Activated CD8-positive, alpha-beta memory T cell treated with anti-CD3 and anti-CD28 coated beads, Interleukin-2, amount 10 ng/mL, durations not matched to agents 7 days and 5 days (primary cell): ENCODE measurements at regions not wholly inside any gene's neighbourhood (a gene's known extent, or its start where the extent isn't known, plus 50 kb on each side); places are given as distances from the start of the nearest gene placed in this dataset.

ENCODE experiments used
- ATAC-seq: fragments of 150-1000 bp; cut with Tn5 transposase; one replicate; pipeline ENCODE4 v1.10.0; 2021; ENCODE audit warnings: moderate library complexity
- CTCF ChIA-PET: fragments of 350-600 bp; sonication (Branson Sonifier 250); formaldehyde crosslinking; loops from one replicate; lab custom pipeline; 2021; ENCODE audit warnings: antibody characterized with exemption; lab: Charles Lee
- DNase-seq: peaks from one replicate; pipeline ENCODE4 v3.0.0-alpha.2; 2020
- H3K27ac Mint-ChIP-seq: one replicate; pipeline ENCODE4 v1.8.0; 2021; ENCODE audit warnings: mild to moderate bottlenecking, mixed read lengths
- H3K27me3 Mint-ChIP-seq: one replicate; pipeline ENCODE4 v1.8.0; 2021; ENCODE audit warnings: mixed read lengths
- H3K36me3 Mint-ChIP-seq: one replicate; pipeline ENCODE4 v1.8.0; 2021; ENCODE audit warnings: mild to moderate bottlenecking, mixed read lengths
- H3K4me1 Mint-ChIP-seq: one replicate; pipeline ENCODE4 v1.8.0; 2021; ENCODE audit warnings: mixed read lengths
- H3K4me3 Mint-ChIP-seq: one replicate; pipeline ENCODE4 v1.8.0; 2021; ENCODE audit warnings: mild to moderate bottlenecking, moderate library complexity, mixed read lengths
- H3K9me3 Mint-ChIP-seq: one replicate; pipeline ENCODE4 v1.8.0; 2022; ENCODE audit warnings: low read depth, mixed read lengths

GRCh38 chr9:515665-516064 lies 301.0 kb downstream of the DOCK8 start:
- no peak overlapping the region for H3K27ac Mint-ChIP-seq
- H3K4me3 Mint-ChIP-seq, result no peak overlapping the region
- ATAC-seq, result no peak
- CTCF ChIA-PET, result interaction anchor here (0.9 to 1.0 kb wide), 2 partner anchors 8 to 68 kb away, joined by 3 read pairs; no protein-coding TSS in a partner anchor
- peaks cover 8% of the 10 kb centered on the region for H3K27me3 Mint-ChIP-seq
- peaks cover 18% of the 10 kb centered on the region for H3K4me1 Mint-ChIP-seq
- DNase-seq, result no peak
- H3K36me3 Mint-ChIP-seq, result peaks cover 4% of the 10 kb centered on the region
- no peaks in the 10 kb centered on the region for H3K9me3 Mint-ChIP-seq

GRCh38 chr9:517993-518392 lies 303.3 kb downstream of the DOCK8 start:
- Mint-ChIP-seq H3K4me1 (peaks cover 18% of the 10 kb centered on the region), H3K27ac (no peak overlapping the region), H3K9me3 (no peaks in the 10 kb centered on the region), H3K4me3 (no peak overlapping the region), H3K36me3 (peaks cover 4% of the 10 kb centered on the region), H3K27me3 (no peaks in the 10 kb centered on the region)
- ATAC-seq (no peak), DNase-seq (no peak)
- CTCF ChIA-PET, result no interaction called here

- H3K36me3 Mint-ChIP-seq, result peaks cover 4% of the 10 kb centered on the region
- H3K27me3 Mint-ChIP-seq, result no peaks in the 10 kb centered on the region
- DNase-seq (no peak), ATAC-seq (no peak)
- no peaks in the 10 kb centered on the region for H3K9me3 Mint-ChIP-seq
- no peak overlapping the region for H3K4me3 Mint-ChIP-seq
- no peak overlapping the region for H3K27ac Mint-ChIP-seq
- peaks cover 18% of the 10 kb centered on the region for H3K4me1 Mint-ChIP-seq
- CTCF ChIA-PET, result no interaction called here
Measured at GRCh38 chr9:518540-518939, 303.9 kb downstream of the DOCK8 start.

- no peak overlapping the region for H3K4me3 Mint-ChIP-seq
- H3K4me1 Mint-ChIP-seq, result peaks cover 14% of the 10 kb centered on the region
- ATAC-seq (no peak), DNase-seq (no peak)
- H3K27ac Mint-ChIP-seq, result no peak overlapping the region
- CTCF ChIA-PET, result no interaction called here
- H3K9me3 Mint-ChIP-seq, result no peaks in the 10 kb centered on the region
- no peaks in the 10 kb centered on the region for H3K27me3 Mint-ChIP-seq
- H3K36me3 Mint-ChIP-seq, result no peaks in the 10 kb centered on the region
Measured at GRCh38 chr9:519579-519978, 304.9 kb downstream of the DOCK8 start.

- ATAC-seq (no peak), DNase-seq (no peak)
- H3K4me3 Mint-ChIP-seq, result no peak overlapping the region
- no peaks in the 10 kb centered on the region for H3K27me3 Mint-ChIP-seq
- CTCF ChIA-PET, result no interaction called here
- H3K36me3 Mint-ChIP-seq, result no peaks in the 10 kb centered on the region
- H3K4me1 Mint-ChIP-seq, result peaks cover 10% of the 10 kb centered on the region
- no peaks in the 10 kb centered on the region for H3K9me3 Mint-ChIP-seq
- H3K27ac Mint-ChIP-seq, result no peak overlapping the region
Measured at GRCh38 chr9:520302-520701, 305.6 kb downstream of the DOCK8 start.

GRCh38 chr9:522190-522589 lies 307.5 kb downstream of the DOCK8 start:
- H3K4me3 Mint-ChIP-seq, result no peak overlapping the region
- no peak for ATAC-seq
- no peak for DNase-seq
- H3K27me3 Mint-ChIP-seq, result no peaks in the 10 kb centered on the region
- H3K27ac Mint-ChIP-seq, result no peak overlapping the region
- H3K36me3 Mint-ChIP-seq, result no peaks in the 10 kb centered on the region
- no peaks in the 10 kb centered on the region for H3K9me3 Mint-ChIP-seq
- peaks cover 3% of the 10 kb centered on the region for H3K4me1 Mint-ChIP-seq
- CTCF ChIA-PET, result no interaction called here

GRCh38 chr9:522658-523057 lies 308.0 kb downstream of the DOCK8 start:
- H3K4me3 Mint-ChIP-seq, result no peak overlapping the region
- DNase-seq (no peak), ATAC-seq (no peak)
- H3K36me3 Mint-ChIP-seq, result no peaks in the 10 kb centered on the region
- H3K27ac Mint-ChIP-seq, result no peak overlapping the region
- CTCF ChIA-PET, result no interaction called here
- no peaks in the 10 kb centered on the region for H3K27me3 Mint-ChIP-seq
- peaks cover 3% of the 10 kb centered on the region for H3K4me1 Mint-ChIP-seq
- H3K9me3 Mint-ChIP-seq, result no peaks in the 10 kb centered on the region

GRCh38 chr9:523444-523843 lies 308.8 kb downstream of the DOCK8 start:
- Mint-ChIP-seq H3K4me3 (no peak overlapping the region), H3K27me3 (no peaks in the 10 kb centered on the region), H3K36me3 (no peaks in the 10 kb centered on the region), H3K4me1 (peaks cover 3% of the 10 kb centered on the region), H3K9me3 (no peaks in the 10 kb centered on the region), H3K27ac (no peak overlapping the region)
- CTCF ChIA-PET, result no interaction called here
- no peak for ATAC-seq
- DNase-seq, result no peak

- CTCF ChIA-PET, result no interaction called here
- no peaks in the 10 kb centered on the region for H3K36me3 Mint-ChIP-seq
Measured at GRCh38 chr9:524008-524407, 309.3 kb downstream of the DOCK8 start.

GRCh38 chr9:526904-527591 lies 312.4 kb downstream of the DOCK8 start:
- CTCF ChIA-PET, result interaction anchor here (1.3 kb wide), 1 partner anchor 10 kb away, joined by 4 read pairs; no protein-coding TSS in a partner anchor
- peaks cover 5% of the 10 kb centered on the region for H3K27me3 Mint-ChIP-seq
- ATAC-seq (no peak), DNase-seq (no peak)
- H3K36me3 Mint-ChIP-seq, result no peaks in the 10 kb centered on the region
- H3K27ac Mint-ChIP-seq, result no peak overlapping the region
- no peak overlapping the region for H3K4me3 Mint-ChIP-seq
- H3K9me3 Mint-ChIP-seq, result no peaks in the 10 kb centered on the region
- peaks cover 3% of the 10 kb centered on the region for H3K4me1 Mint-ChIP-seq

More at GRCh38 chr9:524008-524407, 309.3 kb downstream of the DOCK8 start:
- peaks cover 3% of the 10 kb centered on the region for H3K4me1 Mint-ChIP-seq
- no peak overlapping the region for H3K27ac Mint-ChIP-seq
- ATAC-seq (no peak), DNase-seq (no peak)
- H3K4me3 Mint-ChIP-seq, result no peak overlapping the region
- H3K9me3 Mint-ChIP-seq, result no peaks in the 10 kb centered on the region
- no peaks in the 10 kb centered on the region for H3K27me3 Mint-ChIP-seq

GRCh38 chr9:529731-530130 lies 311.8 kb upstream of the DMRT1 start:
- Mint-ChIP-seq H3K27me3 (peaks cover 5% of the 10 kb centered on the region), H3K4me3 (no peak overlapping the region), H3K27ac (no peak overlapping the region), H3K9me3 (no peaks in the 10 kb centered on the region), H3K4me1 (peaks cover 3% of the 10 kb centered on the region), H3K36me3 (no peaks in the 10 kb centered on the region)
- ATAC-seq (no peak), DNase-seq (no peak)
- CTCF ChIA-PET, result no interaction called here

GRCh38 chr9:530681-531080 lies 310.8 kb upstream of the DMRT1 start:
- no peaks in the 10 kb centered on the region for H3K9me3 Mint-ChIP-seq
- H3K27ac Mint-ChIP-seq, result no peak overlapping the region
- ATAC-seq, result no peak
- peaks cover 5% of the 10 kb centered on the region for H3K27me3 Mint-ChIP-seq
- peaks cover 3% of the 10 kb centered on the region for H3K4me1 Mint-ChIP-seq
- H3K4me3 Mint-ChIP-seq, result no peak overlapping the region
- CTCF ChIA-PET, result no interaction called here
- no peaks in the 10 kb centered on the region for H3K36me3 Mint-ChIP-seq
- DNase-seq, result no peak

GRCh38 chr9:532707-533106 lies 308.8 kb upstream of the DMRT1 start:
- ATAC-seq (no peak), DNase-seq (no peak)
- CTCF ChIA-PET, result no interaction called here
- H3K4me1 Mint-ChIP-seq, result peaks cover 12% of the 10 kb centered on the region
- H3K27ac Mint-ChIP-seq, result no peak overlapping the region
- H3K27me3 Mint-ChIP-seq, result peaks cover 5% of the 10 kb centered on the region
- no peak overlapping the region for H3K4me3 Mint-ChIP-seq
- H3K36me3 Mint-ChIP-seq, result no peaks in the 10 kb centered on the region
- H3K9me3 Mint-ChIP-seq, result no peaks in the 10 kb centered on the region

- CTCF ChIA-PET, result no interaction called here
- H3K9me3 Mint-ChIP-seq, result peaks cover 3% of the 10 kb centered on the region
- no peak overlapping the region for H3K4me3 Mint-ChIP-seq
- H3K36me3 Mint-ChIP-seq, result no peaks in the 10 kb centered on the region
- ATAC-seq (no peak), DNase-seq (no peak)
- H3K4me1 Mint-ChIP-seq, result peaks cover 12% of the 10 kb centered on the region
- H3K27ac Mint-ChIP-seq, result no peak overlapping the region
- peaks cover 5% of the 10 kb centered on the region for H3K27me3 Mint-ChIP-seq
Measured at GRCh38 chr9:534886-535285, 306.6 kb upstream of the DMRT1 start.
